ENCODE measurements at regions not wholly inside any gene's neighbourhood (a gene's known extent, or its start where the extent isn't known, plus 50 kb on each side); places are given as distances from the start of the nearest gene placed in this dataset.

DNA sequence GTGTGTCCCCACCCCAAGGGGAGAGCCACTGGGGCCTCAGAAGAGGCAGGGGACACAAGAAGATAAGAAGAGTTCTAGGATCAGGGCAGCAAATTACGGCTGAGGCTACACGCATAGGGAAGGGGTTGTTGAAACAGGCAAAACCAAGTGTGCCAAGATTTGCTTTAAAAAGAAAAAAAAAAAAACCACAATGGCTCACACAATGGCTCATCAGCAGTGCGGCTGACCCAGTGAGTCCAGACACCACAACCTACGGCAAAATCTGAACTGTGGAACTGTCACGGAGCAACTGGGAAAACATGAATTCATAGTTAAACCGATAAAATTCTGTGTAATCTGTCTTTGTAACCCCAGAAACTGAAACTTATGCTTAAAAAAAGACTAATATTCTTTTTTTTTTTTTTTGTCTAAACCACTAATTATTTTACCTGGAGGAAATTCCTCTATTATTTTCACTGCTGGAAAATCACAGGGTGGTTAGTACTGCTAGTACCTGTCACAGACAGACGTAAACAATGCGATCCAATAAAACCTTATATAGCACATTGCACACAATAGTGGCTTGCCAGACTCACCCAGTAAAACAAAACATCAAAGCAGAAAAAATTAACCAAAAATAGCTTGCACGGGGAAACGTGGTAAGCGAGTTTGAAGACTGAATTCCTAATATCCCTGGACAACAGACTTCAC, 325.4 kb upstream of the TSHZ3 start:
- H3K9me3 Mint-ChIP-seq: peaks cover 0 to 1% (median 0%) of the 10 kb centered on the region in 7 donors
- H3K27ac Mint-ChIP-seq: no peak overlapping the region
- ATAC-seq (ENCODE audit: low read depth in 2 of 2): no peak
- DNase-seq: no peak
- no peaks in the 10 kb centered on the region for H3K9me3 ChIP-seq (ENCODE audit: control insufficient read depth in 2 of 2, low read length in 2 of 2)
- no peaks in the 10 kb centered on the region for H3K27me3 ChIP-seq (ENCODE audit: control insufficient read depth, insufficient read depth, low read length)
- H3K4me3 ChIP-seq (ENCODE audit: low read depth, low read length): no peak overlapping the region
- H3K27me3 Mint-ChIP-seq: no peaks in the 10 kb centered on the region
- no peaks in the 10 kb centered on the region for H3K4me1 Mint-ChIP-seq
- no peak overlapping the region for H3K27ac ChIP-seq (ENCODE audit: insufficient read depth, low read length, poor library complexity, severe bottlenecking)
- no peak overlapping the region for H3K4me3 Mint-ChIP-seq
- no peaks in the 10 kb centered on the region for H3K36me3 Mint-ChIP-seq
- H3K36me3 ChIP-seq (ENCODE audit: control insufficient read depth, insufficient read depth, low read length): no peaks in the 10 kb centered on the region
- H3K4me1 ChIP-seq (ENCODE audit: control insufficient read depth, insufficient read depth, low read length, poor library complexity, severe bottlenecking): no peaks in the 10 kb centered on the region

DNA sequence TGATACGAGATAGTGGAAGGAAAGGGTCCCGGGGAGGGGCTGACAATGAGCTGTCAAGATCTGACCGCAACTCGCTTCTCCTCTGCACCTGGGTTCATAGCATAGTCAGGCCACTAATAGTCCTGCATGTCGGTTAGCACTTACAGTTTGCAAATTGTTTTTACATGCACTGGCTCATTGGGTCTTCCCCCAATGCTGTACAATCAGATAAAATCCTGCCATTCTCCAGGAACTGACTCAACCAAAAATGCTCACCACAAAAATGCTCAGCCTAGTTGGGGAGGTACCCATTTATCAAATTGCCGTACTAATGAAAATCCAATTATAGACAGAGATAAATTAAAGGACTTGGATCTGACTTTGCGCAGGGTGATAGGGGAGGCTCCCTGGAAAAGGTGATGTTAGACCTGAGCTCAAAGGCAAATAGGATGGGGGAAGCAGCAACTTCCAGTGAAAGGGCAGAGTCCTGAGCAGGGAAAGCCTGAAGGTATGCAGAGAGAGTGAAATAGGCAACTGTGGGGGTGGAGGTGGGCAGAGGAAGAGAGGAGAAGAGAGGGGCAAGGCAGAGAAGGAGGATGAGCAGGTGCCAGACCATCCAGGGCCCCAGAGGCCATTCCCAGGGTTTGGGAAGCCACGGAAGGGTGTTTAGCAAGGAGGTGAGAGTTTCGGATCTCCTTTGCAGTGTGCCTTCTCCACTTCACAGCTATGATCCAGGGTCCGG, 326.1 kb upstream of the TSHZ3 start:
- Mint-ChIP-seq H3K9me3 (peaks cover 0 to 1% (median 0%) of the 10 kb centered on the region in 7 donors), H3K27me3 (no peaks in the 10 kb centered on the region), H3K27ac (peak overlapping the region in 1 of 3 donors; percentile 5), H3K4me3 (no peak overlapping the region), H3K36me3 (no peaks in the 10 kb centered on the region), H3K4me1 (no peaks in the 10 kb centered on the region)
- DNase-seq (no peak), ATAC-seq (ENCODE audit: low read depth in 2 of 2) (no peak)
- H3K27ac ChIP-seq (ENCODE audit: insufficient read depth, low read length, poor library complexity, severe bottlenecking): no peak overlapping the region
- H3K36me3 ChIP-seq (ENCODE audit: control insufficient read depth, insufficient read depth, low read length): no peaks in the 10 kb centered on the region
- H3K27me3 ChIP-seq (ENCODE audit: control insufficient read depth, insufficient read depth, low read length): no peaks in the 10 kb centered on the region
- H3K4me3 ChIP-seq (ENCODE audit: low read depth, low read length): no peak overlapping the region
- no peaks in the 10 kb centered on the region for H3K4me1 ChIP-seq (ENCODE audit: control insufficient read depth, insufficient read depth, low read length, poor library complexity, severe bottlenecking)
- no peaks in the 10 kb centered on the region for H3K9me3 ChIP-seq (ENCODE audit: control insufficient read depth in 2 of 2, low read length in 2 of 2)

DNA sequence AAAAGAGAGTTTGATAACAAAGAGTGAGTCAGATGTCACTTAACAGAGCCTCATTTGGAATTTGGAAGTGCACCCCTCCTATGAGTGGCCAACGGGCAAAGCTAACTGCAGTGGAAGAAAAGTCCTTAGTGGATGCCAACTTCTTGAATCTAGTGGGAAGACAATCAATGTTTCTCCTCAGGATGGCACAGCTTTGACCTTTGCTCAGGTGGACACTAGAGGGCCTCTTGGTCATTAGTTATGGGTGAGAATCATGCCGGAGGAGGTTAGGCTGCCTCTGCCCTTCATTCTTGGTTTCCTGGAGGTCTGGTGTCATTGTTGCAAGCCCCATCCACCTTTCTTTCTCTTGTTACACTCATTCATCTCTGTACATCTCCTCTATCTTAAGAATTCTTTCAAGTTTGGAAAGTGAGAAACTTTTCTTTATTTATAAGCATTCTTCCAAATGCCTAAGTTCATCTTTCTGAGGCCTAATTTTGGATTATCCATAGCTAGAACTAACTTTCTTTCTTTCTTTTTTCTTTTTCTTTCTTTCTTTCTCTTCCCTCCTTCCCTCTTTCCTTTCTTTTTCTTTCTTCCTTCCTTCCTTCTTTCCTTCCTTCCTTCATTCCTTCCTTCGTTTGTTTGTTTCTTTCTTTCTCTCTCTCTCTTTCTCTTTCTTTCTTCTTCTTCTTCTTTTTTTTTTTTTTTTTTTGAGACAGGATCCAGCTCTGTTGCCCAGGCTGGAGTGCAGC, 327.2 kb upstream of the TSHZ3 start:
- Histone ChIP-seq H3K27me3 (ENCODE audit: control insufficient read depth, insufficient read depth, low read length) (no peaks in the 10 kb centered on the region), H3K36me3 (ENCODE audit: control insufficient read depth, insufficient read depth, low read length) (no peaks in the 10 kb centered on the region), H3K4me1 (ENCODE audit: control insufficient read depth, insufficient read depth, low read length, poor library complexity, severe bottlenecking) (no peaks in the 10 kb centered on the region), H3K27ac (ENCODE audit: insufficient read depth, low read length, poor library complexity, severe bottlenecking) (no peak overlapping the region), H3K4me3 (ENCODE audit: low read depth, low read length) (no peak overlapping the region), H3K9me3 (ENCODE audit: control insufficient read depth in 2 of 2, low read length in 2 of 2) (no peaks in the 10 kb centered on the region)
- no peaks in the 10 kb centered on the region for H3K36me3 Mint-ChIP-seq
- DNase-seq (no peak), ATAC-seq (ENCODE audit: low read depth in 2 of 2) (no peak)
- H3K9me3 Mint-ChIP-seq: peaks cover 0 to 1% (median 0%) of the 10 kb centered on the region in 7 donors
- H3K27me3 Mint-ChIP-seq: no peaks in the 10 kb centered on the region
- H3K27ac Mint-ChIP-seq: no peak overlapping the region
- no peak overlapping the region for H3K4me3 Mint-ChIP-seq
- no peaks in the 10 kb centered on the region for H3K4me1 Mint-ChIP-seq

DNA sequence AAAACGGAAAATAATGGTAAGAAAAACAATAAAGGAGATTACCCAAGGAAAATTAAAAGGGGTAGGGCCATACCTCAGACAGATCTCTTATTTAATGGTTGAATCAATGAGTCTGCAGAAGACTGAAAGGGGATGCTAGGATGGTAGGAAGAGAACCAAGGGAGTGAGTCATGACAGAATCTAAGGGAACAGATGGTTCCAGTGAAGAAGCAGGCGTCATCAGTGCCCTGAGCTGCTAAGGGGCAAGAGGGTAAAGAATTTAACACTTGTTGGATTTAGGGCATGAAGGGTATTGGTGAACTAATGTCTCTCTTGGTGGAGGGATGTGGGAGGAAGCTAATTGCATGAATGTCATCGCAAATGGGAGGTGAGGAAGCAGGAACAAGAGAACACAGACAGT, 329.2 kb upstream of the TSHZ3 start:
- no peak overlapping the region for H3K4me3 Mint-ChIP-seq
- H3K27me3 ChIP-seq (ENCODE audit: control insufficient read depth, insufficient read depth, low read length): no peaks in the 10 kb centered on the region
- no peaks in the 10 kb centered on the region for H3K4me1 ChIP-seq (ENCODE audit: control insufficient read depth, insufficient read depth, low read length, poor library complexity, severe bottlenecking)
- H3K4me1 Mint-ChIP-seq: no peaks in the 10 kb centered on the region
- no peak overlapping the region for H3K27ac Mint-ChIP-seq
- no peaks in the 10 kb centered on the region for H3K36me3 ChIP-seq (ENCODE audit: control insufficient read depth, insufficient read depth, low read length)
- DNase-seq: no peak
- no peaks in the 10 kb centered on the region for H3K36me3 Mint-ChIP-seq
- no peak overlapping the region for H3K27ac ChIP-seq (ENCODE audit: insufficient read depth, low read length, poor library complexity, severe bottlenecking)
- H3K27me3 Mint-ChIP-seq: no peaks in the 10 kb centered on the region
- no peak for ATAC-seq (ENCODE audit: low read depth in 2 of 2)
- H3K9me3 ChIP-seq (ENCODE audit: control insufficient read depth in 2 of 2, low read length in 2 of 2): no peaks in the 10 kb centered on the region
- peaks cover 0 to 1% (median 0%) of the 10 kb centered on the region in 7 donors for H3K9me3 Mint-ChIP-seq
- no peak overlapping the region for H3K4me3 ChIP-seq (ENCODE audit: low read depth, low read length)

DNA sequence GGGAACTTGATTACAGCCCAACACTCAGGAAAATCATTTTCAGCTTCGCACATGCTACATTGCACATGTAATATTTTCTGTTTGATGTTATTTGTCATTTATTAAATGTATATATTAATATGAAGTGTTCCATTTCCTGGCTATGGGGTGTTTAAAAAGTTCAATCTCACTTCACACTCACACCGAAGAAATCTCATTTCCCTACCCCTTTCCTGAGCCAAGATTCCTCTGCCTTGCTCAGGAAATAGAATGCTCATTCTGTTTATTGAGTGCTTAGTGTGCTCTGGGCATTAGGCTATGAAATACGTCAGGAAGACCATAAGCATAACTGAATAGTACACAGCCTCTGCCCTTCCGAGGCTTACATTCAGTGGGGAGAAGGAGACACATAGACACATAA, 331.9 kb upstream of the TSHZ3 start:
- no peaks in the 10 kb centered on the region for H3K27me3 ChIP-seq (ENCODE audit: control insufficient read depth, insufficient read depth, low read length)
- H3K4me3 Mint-ChIP-seq: no peak overlapping the region
- no peak overlapping the region for H3K27ac Mint-ChIP-seq
- H3K4me1 ChIP-seq (ENCODE audit: control insufficient read depth, insufficient read depth, low read length, poor library complexity, severe bottlenecking): no peaks in the 10 kb centered on the region
- H3K27ac ChIP-seq (ENCODE audit: insufficient read depth, low read length, poor library complexity, severe bottlenecking): no peak overlapping the region
- no peaks in the 10 kb centered on the region for H3K36me3 Mint-ChIP-seq
- no peaks in the 10 kb centered on the region for H3K9me3 ChIP-seq (ENCODE audit: control insufficient read depth in 2 of 2, low read length in 2 of 2)
- DNase-seq (no peak), ATAC-seq (ENCODE audit: low read depth in 2 of 2) (no peak)
- H3K27me3 Mint-ChIP-seq: no peaks in the 10 kb centered on the region
- peaks cover 0 to 10% (median 1%) of the 10 kb centered on the region in 7 donors for H3K9me3 Mint-ChIP-seq
- H3K4me1 Mint-ChIP-seq: no peaks in the 10 kb centered on the region
- no peak overlapping the region for H3K4me3 ChIP-seq (ENCODE audit: low read depth, low read length)
- H3K36me3 ChIP-seq (ENCODE audit: control insufficient read depth, insufficient read depth, low read length): no peaks in the 10 kb centered on the region

DNA sequence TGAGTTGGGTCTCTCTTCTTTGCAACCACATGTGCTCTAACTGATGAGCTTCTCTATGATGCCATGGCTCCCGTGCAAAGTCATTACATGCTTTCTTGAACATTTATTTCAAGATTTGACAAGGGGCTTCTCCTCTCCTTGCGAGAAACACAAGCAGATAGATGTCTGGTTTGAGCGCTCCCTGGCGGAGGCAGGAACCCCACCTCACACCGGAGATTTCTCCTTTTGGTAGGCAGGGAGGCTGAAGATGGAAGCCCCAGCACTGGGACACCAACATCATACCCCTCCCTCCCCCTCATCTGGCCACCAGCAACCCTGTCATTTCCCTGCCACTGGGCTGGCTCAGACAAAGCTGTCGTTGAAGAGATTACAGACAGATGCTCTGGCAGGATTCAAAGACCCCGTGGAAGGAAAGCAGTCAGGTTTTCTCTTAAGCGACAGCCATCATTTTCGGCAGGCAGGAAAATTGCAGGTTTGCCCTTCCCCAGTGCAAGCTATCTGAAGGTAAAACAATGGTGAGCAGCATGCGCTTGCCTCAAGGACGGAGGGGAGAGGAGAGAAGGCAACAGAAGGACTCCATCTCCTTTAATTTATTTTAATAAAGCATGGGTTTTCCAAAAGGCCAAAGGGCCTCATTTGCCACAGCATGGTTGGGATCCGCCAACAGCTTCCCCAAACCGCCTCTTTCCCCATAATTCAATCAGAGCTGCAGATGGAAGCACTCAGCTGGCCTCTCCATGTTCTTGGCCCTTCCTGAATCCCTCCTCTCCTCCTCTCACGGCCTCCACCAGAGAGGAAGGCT, 344.1 kb upstream of the TSHZ3 start:
- H3K4me3 Mint-ChIP-seq: no peak overlapping the region
- DNase-seq: no peak
- no peak overlapping the region for H3K27ac Mint-ChIP-seq
- Histone ChIP-seq H3K27me3 (ENCODE audit: control insufficient read depth, insufficient read depth, low read length) (no peaks in the 10 kb centered on the region), H3K27ac (ENCODE audit: insufficient read depth, low read length, poor library complexity, severe bottlenecking) (no peak overlapping the region), H3K4me1 (ENCODE audit: control insufficient read depth, insufficient read depth, low read length, poor library complexity, severe bottlenecking) (no peaks in the 10 kb centered on the region), H3K9me3 (ENCODE audit: control insufficient read depth in 2 of 2, low read length in 2 of 2) (no peaks in the 10 kb centered on the region), H3K36me3 (ENCODE audit: control insufficient read depth, insufficient read depth, low read length) (no peaks in the 10 kb centered on the region), H3K4me3 (ENCODE audit: low read depth, low read length) (no peak overlapping the region)
- H3K27me3 Mint-ChIP-seq: no peaks in the 10 kb centered on the region
- no peaks in the 10 kb centered on the region for H3K36me3 Mint-ChIP-seq
- peaks cover 0 to 3% (median 0%) of the 10 kb centered on the region in 7 donors for H3K9me3 Mint-ChIP-seq
- ATAC-seq (ENCODE audit: low read depth in 2 of 2): no peak
- H3K4me1 Mint-ChIP-seq: no peaks in the 10 kb centered on the region

DNA sequence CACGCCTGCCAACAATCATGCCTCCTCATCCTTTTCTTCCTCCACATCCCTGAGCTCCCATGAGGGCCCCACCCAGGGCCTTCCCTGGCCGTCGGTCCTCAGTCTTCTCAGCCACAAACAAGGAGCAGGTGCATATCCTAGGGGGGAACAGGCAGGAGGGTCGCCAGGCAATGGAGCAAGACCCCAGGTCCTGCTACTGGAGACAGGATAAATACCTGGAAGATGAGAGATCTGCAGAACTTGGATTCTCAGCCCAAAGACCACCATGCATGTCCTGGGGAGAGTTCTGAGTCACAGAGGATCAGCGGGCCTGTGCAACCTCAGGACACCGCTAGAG, 344.7 kb upstream of the TSHZ3 start:
- H3K4me1 Mint-ChIP-seq: no peaks in the 10 kb centered on the region

More for the DNA sequence above, 344.7 kb upstream of the TSHZ3 start:
- DNase-seq (no peak), ATAC-seq (ENCODE audit: low read depth in 2 of 2) (no peak)
- Histone ChIP-seq H3K36me3 (ENCODE audit: control insufficient read depth, insufficient read depth, low read length) (no peaks in the 10 kb centered on the region), H3K27ac (ENCODE audit: insufficient read depth, low read length, poor library complexity, severe bottlenecking) (no peak overlapping the region), H3K9me3 (ENCODE audit: control insufficient read depth in 2 of 2, low read length in 2 of 2) (no peaks in the 10 kb centered on the region), H3K4me3 (ENCODE audit: low read depth, low read length) (no peak overlapping the region), H3K4me1 (ENCODE audit: control insufficient read depth, insufficient read depth, low read length, poor library complexity, severe bottlenecking) (no peaks in the 10 kb centered on the region), H3K27me3 (ENCODE audit: control insufficient read depth, insufficient read depth, low read length) (no peaks in the 10 kb centered on the region)
- H3K36me3 Mint-ChIP-seq: no peaks in the 10 kb centered on the region
- peaks cover 0 to 3% (median 0%) of the 10 kb centered on the region in 7 donors for H3K9me3 Mint-ChIP-seq
- H3K27me3 Mint-ChIP-seq: no peaks in the 10 kb centered on the region
- no peak overlapping the region for H3K4me3 Mint-ChIP-seq
- no peak overlapping the region for H3K27ac Mint-ChIP-seq

Measured in CD4-positive, CD25-positive, alpha-beta regulatory T cell (primary cell).